GM19099 (cell line): ENCODE measurements at regions not wholly inside any gene's neighbourhood (a gene's known extent, or its start where the extent isn't known, plus 50 kb on each side); places are given as distances from the start of the nearest gene placed in this dataset.

Experiments
- POLR2A ChIP-seq: IDR thresholded peaks from 3 replicates; pipeline ENCODE4 v1.6.1; 2011; ENCODE audit warnings: low read depth; ENCODE audit not compliant: insufficient read length; ENCODE audit errors: extremely low read depth

- TF ChIP-seq POLR2A: peak; percentile 63
These were observed 1609.3 kb downstream of the SPATA31A7 start for GRCh38 chr9:62798884-62799850.

DNA sequence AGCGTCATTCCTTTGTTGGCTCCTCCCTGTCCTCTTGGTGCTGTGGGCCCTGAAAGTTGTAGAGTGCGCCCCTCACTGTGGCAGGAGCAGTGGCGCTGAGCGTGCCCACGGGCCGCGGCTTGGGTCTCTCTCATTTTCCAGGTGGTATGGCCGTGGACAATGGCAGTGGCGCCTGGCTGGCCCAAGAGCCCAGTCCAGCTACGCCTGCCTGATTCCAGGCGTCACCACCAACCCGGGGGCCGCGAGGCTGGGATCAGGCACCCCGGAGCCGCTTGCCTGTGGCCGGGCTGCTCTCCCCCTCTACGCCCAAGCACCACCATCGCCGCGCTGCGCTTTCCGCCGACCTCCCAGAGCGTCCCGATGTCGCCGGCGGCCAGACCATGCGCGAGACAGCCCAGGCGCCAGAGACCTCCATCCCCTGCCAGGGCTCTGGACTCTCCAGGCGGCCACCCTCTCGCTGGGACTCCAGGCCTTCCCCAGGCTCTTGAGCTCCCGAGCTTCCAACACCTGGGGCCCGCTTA is 1610.1 kb downstream of the SPATA31A7 start:
- peak; percentile 38 for TF ChIP-seq POLR2A

- TF ChIP-seq POLR2A: peak; percentile 50
These were observed 1610.9 kb downstream of the SPATA31A7 start for GRCh38 chr9:62800451-62801371.

- TF ChIP-seq POLR2A: peak; percentile 6
These were observed 1611.6 kb downstream of the SPATA31A7 start for GRCh38 chr9:62801372-62801811.

DNA sequence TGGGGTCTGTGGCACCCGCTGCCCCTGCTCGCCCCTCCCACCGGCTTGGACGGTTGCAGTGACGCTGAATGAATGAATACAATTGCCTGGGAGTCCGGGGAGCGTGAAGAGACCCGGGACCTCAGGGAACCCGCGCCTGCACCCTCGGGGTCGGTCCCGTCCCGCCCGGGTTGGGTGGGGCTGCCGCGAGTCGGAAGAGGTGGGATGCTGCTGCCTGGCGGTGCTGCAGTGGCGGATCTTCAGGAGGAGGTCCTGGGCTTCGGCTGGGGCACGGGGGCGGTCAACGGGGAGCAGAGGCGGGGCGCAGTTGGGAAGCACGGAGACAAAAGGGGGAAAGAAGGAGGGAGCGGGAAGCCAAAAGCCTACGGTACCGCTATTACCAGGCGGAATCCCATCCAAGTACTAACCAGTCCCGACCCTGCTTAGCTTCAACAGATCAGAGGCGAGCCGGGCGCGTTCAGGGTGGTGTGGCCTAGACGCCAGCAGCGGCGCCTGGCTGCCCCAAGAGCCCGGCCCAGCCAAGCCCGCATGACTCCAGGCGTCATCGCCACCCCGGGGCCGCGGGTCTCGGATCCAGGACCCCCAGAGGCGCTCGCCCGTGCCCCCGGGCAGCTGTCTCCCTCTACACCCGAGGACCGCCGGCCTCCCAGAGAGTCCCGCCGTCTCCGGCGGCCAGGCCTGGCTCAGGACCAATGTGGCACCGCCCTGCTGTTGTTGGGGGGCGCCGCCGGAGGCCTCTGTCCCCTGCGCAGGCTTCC is 1612.3 kb downstream of the SPATA31A7 start:
- peak; percentile 80 for TF ChIP-seq POLR2A

DNA sequence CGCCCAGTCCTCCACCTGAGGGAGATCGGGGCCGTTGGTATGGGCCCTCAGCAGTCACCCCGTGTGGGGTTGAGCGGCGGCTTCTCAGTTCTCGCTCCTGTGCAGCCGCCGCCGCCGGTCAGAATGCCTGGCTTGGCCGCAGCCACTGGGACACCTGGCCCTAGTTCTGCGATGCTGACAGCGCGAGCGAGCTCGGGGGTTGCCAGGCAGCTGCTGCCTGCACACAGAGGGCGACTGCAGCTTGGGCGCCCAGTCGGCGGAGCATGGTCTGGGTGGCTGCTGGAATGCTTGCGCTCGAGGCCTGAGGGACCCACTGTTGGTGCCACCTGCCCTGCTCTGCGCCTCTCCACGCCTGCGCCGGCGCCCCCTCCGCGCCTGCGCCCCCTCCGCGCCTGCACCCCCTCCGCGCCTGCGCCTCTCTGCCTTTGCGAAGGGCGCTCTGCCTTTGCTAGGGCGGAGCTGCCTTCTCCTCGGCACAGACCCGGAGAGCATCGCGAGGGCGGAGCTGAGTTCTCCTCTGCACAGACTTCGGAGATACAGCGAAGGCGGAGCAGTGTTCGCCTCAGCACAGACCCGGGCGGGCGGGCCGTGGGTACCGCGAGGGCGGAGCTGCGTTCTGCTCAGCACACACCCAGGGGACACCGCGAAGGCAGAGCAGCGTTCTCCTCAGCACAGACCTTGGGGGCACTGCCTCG is 1648.3 kb downstream of the SPATA31A7 start:
- TF ChIP-seq POLR2A: peak; percentile 61

DNA sequence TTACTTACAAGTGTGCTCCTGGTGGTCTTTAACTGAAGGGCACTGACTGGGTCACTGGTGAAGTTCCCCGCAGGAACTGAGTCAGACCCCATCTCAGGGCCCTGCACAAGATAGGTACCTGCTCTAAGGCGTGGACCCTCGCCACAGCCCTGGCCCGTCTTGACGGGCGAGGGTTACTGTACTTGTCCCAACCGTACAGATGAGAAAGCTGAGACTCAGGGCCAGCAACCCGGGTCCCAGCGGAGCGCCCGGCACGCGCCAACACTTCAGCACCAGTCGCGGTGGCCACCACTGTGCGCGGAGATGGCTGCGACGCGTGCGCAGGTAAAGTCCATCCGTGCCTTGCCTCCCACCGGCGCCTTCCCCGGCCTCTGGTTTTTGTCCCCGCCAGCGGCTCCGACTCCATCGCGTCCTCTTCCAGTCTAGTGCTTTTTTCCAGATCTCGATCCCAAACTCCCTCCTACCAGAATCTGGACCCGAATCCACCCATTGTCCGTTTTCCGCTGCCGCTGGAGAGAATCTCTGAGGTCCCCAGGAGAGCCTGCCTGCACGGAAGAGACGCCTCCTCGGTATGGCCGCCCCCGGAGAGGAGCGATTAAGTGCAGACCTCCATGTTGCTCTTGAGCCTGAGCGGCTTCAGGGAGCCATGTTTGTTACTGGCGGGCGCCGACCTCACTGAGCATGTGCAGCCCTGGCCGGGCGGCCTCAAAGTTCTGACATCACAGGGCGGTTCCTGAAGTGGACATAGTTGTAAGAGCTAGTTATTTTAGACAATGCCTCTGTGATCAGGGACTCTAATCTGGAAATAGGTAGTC is 1707.8 kb downstream of the SPATA31A7 start:
- TF ChIP-seq POLR2A: peak; percentile 11
